GM19463 (cell line): ENCODE measurements at regions not wholly inside any gene's neighbourhood (a gene's known extent, or its start where the extent isn't known, plus 50 kb on each side); places are given as distances from the start of the nearest gene placed in this dataset.
"Not testable (repeated sequence)": the region's sequence is repeated elsewhere in the genome, so short reads cannot be mapped to it uniquely, and the experiment has no call there.

Experiments used
- ATAC-seq: cut with Tn5 transposase; IDR thresholded peaks from one replicate; pipeline ENCODE4 v1.9.1; 2021; ENCODE audit warnings: mild to moderate bottlenecking, moderate library complexity; ENCODE audit not compliant: unreplicated experiment

DNA sequence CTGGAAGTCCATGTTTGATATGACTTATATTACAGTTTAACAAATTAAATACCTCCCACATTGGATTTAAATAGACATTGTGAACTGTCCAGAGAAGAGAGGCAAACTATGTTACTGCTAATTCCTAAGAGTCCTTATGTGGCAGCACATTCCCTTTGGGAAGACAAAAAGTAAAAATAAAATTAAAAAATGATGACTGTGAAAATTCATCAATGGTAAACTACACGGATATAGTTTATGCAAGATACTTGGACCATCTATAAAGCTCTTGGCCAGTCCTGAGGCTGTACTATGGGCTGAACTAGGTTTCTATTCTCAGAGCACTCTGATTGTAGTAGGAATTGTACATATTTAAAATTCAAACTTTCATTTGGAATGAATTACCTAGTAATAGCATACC, 206.4 kb downstream of the LRRK2 start:
- ATAC-seq = no peak

DNA sequence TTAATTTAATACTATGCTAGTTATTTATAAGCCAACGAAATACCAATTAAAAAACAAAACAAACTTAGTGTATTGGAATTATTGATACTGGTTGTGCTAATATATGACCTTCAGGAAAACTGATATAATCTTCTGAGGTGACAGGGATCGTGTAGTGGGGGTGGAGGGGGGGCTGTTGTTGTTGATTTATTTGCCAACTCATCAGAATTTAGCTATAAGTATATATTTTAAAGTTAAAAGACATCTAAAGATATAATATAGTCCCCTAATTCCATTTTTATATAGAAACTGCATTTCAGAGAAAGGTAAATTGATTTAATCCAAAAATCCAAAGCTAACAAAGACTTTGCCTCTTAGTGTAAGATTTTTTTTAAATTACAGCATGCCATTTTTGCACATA, 210.5 kb downstream of the LRRK2 start:
- no peak for ATAC-seq

DNA sequence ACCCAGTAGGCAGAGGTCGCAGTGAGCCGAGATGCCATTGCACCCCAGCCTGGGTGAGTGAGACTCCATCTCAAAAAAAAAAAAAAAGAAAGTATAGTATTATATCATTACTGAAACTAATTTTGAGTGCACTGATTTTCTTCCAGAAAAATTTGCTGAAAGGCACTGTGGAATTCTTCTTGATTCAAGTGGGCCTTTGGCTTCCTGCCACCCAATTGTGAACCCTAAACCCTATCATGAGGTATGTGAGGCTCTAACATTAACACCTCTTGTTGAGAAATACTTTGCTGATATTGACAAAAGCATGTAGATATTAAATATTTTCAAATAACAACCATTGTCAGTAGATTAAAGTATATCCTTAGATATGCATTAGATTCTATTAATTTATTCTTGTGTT, 211.2 kb downstream of the LRRK2 start:
- no peak for ATAC-seq

DNA sequence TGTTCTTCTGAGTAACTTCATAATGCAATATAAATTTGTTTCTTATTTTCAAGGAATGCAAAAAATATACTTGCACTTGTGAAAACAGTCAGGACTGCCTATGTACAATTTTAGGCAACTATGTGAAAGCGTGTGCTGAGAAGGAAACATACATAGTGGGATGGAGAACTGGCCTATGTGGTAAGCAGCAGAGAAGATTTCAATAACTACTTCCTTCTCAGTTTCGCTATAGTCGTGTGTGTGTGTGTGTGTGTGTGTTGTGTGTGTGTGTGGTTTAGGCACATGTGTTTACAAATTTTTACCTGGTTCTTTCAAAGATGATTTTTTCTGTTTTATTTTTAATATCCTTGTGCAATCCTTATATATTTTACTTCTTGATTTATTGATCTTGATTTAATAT, 211.8 kb downstream of the LRRK2 start:
- ATAC-seq = no peak

DNA sequence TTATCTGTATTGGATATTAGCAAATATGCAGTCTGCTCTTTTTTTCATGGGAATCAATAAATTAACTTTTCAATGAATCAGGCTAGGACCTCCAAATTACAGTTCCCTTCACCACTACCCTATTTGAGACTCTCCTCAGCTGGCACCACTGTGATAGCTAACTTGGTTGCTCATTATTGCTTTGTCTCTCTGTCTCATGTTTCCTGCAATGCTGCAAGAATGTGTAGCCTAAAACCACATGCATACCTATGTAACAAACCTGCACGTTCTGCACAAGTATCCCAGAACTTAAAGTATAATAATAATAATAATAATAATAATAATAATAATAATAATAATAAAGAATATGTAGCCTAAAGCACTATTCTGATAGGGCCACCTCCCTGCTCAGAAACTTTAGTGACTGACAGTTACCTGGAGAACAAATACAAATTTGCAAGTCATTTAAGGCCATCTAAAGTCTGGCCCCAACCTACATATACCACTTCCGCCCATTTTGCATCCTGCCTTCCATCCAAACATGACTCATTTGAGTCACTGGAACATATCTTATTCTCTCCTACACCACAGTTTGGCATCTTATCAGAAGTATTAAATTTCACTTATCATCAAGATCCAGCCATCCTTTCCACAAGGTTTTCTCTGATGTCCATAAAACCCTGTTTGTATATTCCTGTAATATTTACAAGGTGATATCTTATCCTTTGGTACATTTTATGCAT, 215.1 kb downstream of the LRRK2 start:
- ATAC-seq = no peak

DNA sequence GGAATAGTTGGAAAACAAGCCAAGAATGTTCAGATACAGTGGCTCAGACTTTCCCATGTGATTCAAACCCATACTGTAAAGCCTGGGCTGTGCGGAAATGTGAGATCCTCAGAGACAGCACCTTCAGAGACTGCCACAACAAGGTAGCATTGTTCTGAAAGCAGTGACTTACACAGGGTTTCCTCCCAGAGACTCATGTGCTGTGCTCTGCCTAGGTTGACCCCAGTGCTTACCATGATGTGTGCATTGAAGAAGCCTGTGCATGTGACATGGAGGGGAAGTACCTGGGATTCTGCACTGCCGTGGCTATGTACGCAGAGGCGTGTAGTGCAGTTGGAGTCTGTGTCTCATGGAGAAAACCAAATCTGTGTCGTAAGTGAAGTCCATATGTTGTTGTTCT, 219.4 kb downstream of the LRRK2 start:
- no peak for ATAC-seq

DNA sequence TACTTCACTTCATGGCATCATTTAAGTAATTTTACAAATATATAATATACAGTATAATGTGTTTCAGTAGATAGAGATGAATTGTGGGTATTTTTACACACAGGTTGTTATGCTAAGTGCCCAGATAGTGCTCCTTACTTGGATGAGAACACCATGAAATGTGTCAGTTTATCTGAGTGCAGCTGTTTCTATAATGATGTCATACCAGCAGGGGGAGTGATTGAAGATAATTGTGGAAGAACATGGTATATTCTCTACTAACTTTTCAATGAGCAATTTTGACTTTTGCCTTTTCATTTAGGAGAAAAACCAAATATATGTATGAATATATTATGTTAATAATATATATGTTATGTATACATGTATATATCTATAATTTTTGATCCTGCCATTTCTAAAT, 221.6 kb downstream of the LRRK2 start:
- no peak for ATAC-seq

DNA sequence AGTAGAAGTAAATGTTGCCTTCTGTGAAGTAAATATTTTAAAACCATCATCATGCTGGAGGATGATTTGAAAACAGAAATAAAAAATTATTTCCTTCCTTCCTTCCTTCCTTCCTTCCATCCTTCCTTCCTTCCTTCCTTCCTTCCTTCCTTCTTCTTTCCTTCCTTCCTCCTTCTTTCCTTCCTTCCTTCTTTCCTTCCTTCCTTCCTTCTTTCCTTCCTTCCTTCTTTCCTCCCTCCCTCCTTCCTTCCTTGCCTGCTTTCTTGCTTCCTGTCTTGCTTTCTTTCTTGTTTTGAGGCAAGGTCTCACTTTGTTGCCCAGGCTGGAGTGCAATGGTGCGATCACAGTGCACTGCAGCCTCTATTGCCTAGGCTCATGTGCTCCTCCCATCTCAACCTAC, 223.7 kb downstream of the LRRK2 start:
- not testable (repeated sequence) for ATAC-seq

DNA sequence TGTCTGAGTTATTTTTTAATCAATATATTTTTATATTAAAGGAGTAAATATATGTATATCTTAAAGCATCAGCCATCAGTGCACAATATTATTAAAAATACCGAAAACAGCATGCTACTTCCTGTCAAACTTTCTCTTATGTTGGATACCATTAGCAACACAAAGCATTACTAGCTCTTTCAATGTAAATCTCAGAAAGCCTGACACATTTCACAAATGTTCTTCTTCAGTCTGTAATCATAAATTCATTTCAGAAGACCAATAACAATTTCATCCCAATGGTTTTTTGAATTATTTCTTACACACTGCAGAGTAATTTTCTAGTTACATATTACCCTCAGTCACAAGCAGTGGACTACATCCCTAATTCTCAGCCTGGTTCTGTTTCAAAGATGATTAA, 226.9 kb downstream of the LRRK2 start:
- ATAC-seq = no peak

DNA sequence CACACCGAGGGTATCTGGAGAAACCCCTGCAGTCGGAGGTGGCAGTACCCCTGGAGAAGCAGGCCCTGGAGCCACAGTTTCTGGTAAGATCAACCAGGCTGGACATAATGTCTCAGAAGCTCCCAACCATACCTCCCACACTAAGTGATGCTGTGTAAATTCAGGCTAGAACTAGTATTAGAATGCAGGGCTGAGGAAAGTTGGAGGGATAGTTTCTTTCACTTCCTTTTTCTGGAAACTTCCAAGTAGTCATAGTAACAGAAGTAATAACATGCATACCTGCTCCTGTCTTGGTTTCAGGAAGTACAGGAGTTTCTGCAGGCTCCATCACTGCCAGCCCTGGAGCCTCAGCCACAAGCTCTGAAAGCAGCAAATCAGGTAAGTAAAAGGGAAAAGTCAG, 228.1 kb upstream of the CNTN1 start:
- no peak for ATAC-seq

DNA sequence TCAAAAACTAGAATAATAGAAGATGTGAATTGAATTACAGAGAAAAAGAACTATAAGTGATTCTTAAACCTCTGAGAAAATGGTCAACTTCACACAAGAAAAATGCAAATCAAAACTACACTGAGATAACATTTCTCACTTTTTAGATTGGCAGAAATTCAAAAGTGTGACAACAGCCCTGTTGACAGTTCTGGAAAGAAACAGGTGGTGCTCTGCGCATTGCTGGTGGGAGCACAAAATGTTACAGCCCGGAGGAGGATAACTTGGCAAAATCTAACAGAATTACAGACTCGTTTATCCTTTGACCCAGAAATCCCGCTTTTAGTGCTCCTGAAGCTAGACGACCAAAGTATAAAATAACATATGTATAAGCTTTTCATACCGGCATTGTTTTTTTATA, 222.5 kb upstream of the CNTN1 start:
- ATAC-seq = no peak

DNA sequence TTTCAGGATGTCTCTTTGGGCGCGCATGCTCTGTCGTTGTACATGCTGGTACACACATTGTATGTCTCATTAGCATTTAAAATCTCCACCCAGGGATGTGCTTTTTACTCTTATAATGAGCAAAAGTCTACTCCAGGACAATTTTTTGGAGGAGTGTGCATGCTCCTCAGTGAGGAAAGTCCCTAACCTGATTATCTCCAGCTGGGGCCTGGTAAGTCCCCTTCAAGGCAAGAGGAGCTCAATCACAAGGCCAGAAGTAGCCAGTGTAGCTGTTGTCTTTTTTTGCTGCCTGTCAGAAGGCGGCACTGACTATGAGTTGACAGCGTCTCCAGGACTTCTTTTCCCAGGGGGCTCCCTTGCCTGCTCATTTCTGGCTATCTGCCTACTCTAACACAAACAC, 218.3 kb upstream of the CNTN1 start:
- peak; percentile 73 for ATAC-seq

DNA sequence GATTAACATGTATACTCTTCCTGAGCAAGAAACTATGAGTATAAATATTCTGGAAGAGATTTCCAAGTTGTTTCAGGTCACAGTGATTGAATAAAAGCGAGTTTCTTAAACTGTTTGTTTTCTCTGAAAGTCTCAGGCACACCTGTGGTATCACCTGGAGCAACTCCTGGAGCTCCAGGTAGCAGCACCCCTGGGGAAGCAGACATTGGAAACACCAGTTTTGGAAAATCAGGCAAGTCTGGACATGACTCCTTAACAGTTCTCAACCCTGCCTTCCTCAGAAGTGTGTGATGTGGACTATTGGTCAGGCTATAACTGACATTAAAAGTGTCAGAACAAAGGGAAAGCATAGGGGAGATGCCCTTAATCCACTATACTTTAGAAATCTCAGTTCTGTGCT, 217.6 kb upstream of the CNTN1 start:
- no peak for ATAC-seq

DNA sequence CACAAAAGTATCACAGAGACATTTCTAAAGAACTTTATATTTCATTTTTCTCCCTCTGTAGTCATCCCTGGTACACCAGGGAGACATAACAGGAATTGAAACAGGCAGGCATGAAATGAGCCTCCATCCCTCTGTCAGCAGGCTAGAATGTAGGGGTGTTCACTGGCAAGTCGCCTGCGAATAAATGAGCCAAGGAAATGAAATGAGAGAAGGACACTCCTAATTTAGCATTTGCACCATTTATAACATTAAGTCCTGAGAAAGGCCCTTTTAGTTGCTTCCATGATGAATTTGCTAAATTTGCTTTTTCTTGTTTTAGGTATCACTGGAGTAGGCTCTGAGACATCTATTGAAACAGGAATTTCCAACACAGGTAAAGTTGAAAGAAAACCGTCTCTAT, 192.4 kb upstream of the CNTN1 start:
- no peak for ATAC-seq

DNA sequence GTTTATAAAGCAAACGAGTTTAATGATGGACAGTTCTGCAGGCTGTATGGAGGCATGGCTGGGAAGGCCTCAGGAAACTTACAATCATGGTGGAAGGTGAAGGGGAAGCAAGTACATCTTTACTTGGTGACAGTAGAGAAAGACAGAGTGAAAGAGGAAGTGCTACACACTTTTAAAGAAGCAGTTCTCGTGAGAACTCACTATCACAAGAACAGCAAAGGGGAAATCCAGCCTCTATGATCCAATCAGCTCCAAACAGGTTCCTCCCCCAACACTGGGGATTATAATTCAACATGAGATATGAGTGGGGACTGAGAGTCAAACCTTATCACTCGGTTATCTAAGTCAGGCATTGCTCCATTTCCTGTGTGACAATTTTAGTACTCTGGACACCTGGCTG, 189.9 kb upstream of the CNTN1 start:
- ATAC-seq = peak; percentile 56

DNA sequence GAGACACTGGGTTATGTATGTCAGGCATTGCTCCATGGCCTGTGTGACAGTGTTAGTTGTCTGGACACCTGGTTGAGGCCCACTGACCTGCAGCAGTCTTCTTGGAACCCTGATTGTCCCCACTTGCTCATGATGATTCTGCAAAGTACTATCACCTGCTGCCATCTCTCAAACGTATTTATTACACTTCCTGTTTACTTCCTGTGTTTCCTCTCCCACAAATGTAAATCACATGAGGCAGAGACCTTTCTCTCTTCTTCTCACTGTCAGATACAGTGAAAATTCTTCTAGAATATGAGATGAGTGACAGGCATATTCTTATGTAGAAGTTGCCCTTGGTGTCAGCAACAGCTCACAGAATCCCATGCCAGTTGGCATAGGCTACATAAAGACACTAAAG, 186.9 kb upstream of the CNTN1 start:
- no peak for ATAC-seq

DNA sequence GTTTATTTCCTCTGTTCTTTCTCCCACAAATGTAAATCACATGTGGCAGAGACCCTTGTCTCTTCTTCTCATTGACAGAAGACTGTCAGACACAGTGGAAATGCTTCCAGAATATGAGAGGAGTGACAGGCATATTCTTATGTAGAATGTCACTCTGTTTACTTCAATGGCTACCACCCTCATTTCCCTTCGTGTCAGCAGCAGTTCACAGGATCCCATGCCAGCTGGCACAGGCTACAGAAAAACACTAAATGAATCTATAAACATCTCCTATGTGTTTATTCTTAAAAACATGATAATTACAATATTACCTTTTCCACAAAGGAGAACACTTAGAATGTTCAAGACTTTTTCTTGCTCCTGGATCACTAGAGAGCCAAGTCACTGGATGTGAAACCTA, 183.8 kb upstream of the CNTN1 start:
- ATAC-seq = no peak

DNA sequence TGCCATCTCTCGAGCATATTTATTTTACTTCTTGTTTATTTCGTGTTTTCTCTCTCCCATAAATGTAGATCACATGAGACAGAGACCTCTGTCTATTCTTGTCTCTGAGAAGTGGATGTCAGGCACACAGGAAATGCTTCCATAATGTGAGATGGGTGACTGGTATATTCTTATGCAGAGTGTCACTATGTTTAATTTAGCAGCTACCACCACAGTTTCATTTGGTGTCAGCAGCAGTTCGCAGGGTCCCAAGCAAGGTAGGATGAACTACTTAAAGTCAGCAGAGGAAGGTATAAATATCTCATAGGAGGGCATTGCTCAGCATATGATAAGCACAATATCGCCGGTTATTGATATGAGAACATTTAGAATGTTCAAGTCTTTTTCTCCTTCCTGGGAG, 180.9 kb upstream of the CNTN1 start:
- no peak for ATAC-seq

DNA sequence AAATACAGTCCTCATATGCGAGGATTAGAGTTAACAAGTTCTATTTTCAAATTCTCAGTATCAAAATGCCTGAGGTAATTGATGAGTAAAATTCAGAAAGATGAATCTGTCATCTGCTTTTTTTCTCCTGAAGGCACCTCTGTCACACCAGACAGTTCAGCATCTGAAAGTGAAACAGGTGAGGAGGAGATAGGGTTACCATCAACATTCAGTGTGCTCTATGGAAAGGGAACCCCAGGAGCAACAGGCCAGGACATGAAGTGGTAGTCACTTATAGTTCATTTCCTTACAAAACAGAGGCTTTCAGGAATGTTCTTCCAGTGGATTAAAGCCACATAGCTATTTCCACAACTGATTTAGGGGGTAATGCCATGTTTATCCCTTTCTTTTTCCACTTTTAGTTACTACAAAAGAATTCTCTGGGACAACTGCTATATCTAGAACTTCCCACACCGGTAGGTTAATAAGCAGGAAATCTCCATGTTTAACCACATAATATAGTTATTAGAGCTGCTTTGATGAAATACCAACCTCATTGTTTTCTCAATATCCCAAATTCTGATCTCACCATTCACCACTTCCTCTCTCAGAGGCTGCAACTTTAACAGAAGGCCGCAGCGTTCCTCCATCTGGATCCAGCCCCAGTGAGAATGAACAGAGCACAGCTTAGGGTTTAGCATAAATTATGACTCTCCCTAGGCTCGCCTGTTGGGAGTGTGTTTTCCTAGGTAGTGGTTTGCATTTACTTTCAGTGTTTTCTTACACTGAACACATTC, 177.0 kb upstream of the CNTN1 start:
- peak; percentile 62 for ATAC-seq

DNA sequence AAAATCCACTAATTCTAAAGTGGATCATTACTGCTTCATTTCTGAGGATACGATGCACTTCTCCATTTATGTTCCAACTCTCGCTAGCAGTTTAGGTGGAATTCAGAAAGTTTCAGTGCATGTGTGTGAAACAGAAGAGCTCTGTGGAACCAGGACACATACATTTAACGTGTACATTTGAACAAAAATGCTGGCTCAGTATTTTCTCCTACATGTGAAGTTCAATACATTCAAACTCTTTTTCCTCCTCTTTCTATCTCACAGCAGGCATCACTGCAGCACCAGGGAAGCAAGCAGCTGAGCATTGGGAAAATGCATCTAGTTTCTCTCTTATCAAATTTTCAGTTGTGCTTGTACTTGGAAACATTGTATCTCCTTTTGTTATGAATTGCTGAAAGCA, 169.4 kb upstream of the CNTN1 start:
- no peak for ATAC-seq

DNA sequence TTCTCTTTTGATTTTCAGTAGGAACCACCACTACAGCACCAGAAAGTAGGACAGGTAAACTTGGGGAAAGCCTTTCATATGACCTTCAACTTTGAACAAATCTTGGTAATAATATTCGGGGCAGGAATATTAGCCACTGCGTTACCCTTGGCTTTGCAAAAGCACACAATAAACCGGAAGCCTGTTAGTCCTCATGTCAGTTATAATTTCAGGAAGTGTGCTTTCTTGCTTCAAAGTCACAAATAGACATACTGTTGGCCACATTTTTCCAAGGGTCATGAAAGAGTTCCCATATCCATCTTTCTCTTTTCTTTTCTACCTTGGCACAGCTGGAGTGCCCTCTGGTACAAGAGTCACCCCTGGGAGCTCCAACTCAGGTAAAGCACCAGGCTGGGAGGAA, 167.2 kb upstream of the CNTN1 start:
- no peak for ATAC-seq

DNA sequence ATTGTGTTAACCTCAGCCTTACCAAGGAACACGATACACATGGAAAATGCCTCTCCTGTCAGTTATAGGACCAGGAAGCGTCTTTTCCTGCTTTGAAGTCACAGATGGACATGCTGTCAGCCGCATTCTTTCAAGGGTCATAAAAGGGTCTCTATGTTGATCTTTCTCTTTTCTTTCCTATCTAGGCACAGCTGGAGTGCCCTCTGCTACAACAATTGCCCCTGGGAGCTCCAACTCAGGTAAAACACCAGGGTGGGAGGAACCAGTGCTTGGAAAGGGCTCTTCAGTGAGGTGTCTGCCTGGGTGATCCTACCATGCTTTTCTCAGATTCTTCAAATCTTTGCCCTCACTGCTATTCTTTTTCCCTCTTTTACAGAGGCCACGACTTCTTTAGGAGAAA, 157.4 kb upstream of the CNTN1 start:
- ATAC-seq = no peak

DNA sequence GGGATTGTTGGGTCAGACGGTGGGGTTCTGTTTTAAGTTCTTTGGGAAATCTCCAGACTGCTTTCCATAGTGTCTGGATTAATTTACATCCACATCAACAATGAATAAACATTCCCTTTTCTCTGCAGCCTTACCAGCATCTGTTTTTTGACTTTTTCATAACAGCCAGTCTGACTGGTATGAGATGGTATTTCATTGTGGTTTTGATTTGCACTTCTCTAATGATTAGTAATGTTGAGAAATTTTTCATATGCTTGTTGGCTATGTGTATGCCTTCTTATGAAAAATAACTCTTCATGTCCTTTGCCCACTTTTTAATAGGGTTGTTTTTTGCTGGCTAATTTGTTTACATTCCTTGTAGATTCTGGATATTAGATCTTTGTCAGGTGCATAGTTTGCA, 140.8 kb upstream of the CNTN1 start:
- no peak for ATAC-seq
